ENCODE measurements at regions not wholly inside any gene's neighbourhood (a gene's known extent, or its start where the extent isn't known, plus 50 kb on each side); places are given as distances from the start of the nearest gene placed in this dataset.

- TF ChIP-seq ZNF20 (CRISPR knock-in tag; IDR thresholded peaks at IDR 0.05) (no peak), SYNCRIP (IDR thresholded peaks at IDR 0.05; ENCODE audit: insufficient read depth, low read depth, low read length) (no peak), ZNF292 (CRISPR knock-in tag; IDR thresholded peaks at IDR 0.05; ENCODE audit: borderline replicate concordance, low read depth) (no peak), ATF1 (CRISPR knock-in tag; IDR thresholded peaks at IDR 0.05) (no peak), HOMEZ (CRISPR knock-in tag; IDR thresholded peaks at IDR 0.05; ENCODE audit: low read depth) (0 out of 2 replicates have a peak, but pooled peaks have one; percentile 39), NFYC (CRISPR knock-in tag; IDR thresholded peaks at IDR 0.05) (no peak), EP300 (IDR thresholded peaks at IDR 0.05; ENCODE audit: low read depth in 2 of 2, low read length in 2 of 2) (no peak), EP300 (CRISPR knock-in tag; IDR thresholded peaks at IDR 0.05; ENCODE audit: borderline replicate concordance) (no peak), KAT7 (CRISPR knock-in tag; IDR thresholded peaks at IDR 0.05; ENCODE audit: borderline replicate concordance) (no peak), NBN (conservative IDR thresholded peaks at IDR 0.05) (no peak), ZFAT (CRISPR knock-in tag; conservative IDR thresholded peaks at IDR 0.05) (no peak), KDM5A (IDR thresholded peaks at IDR 0.05; ENCODE audit: borderline replicate concordance, low read length) (no peak), TERF1 (CRISPR knock-in tag; IDR thresholded peaks at IDR 0.05) (no peak), FIP1L1 (IDR thresholded peaks at IDR 0.05; ENCODE audit: borderline replicate concordance, insufficient read depth, low read depth, low read length) (no peak), RFXAP (CRISPR knock-in tag; IDR thresholded peaks at IDR 0.05; ENCODE audit: borderline replicate concordance) (no peak), NFE2L1 (CRISPR knock-in tag; IDR thresholded peaks at IDR 0.05; ENCODE audit: borderline replicate concordance) (no peak), TCF7L2 (IDR thresholded peaks at IDR 0.05; ENCODE audit: low read depth, low read length) (no peak), NFE2 (CRISPR knock-in tag; IDR thresholded peaks at IDR 0.05) (no peak), ZMAT3 (CRISPR knock-in tag; conservative IDR thresholded peaks at IDR 0.05) (no peak), ZNF839 (CRISPR knock-in tag; IDR thresholded peaks at IDR 0.05; ENCODE audit: borderline replicate concordance) (no peak), SRSF1 (optimal IDR thresholded peaks at IDR 0.05; ENCODE audit: low read depth, low read length) (no peak), SMARCE1 (IDR thresholded peaks at IDR 0.05; ENCODE audit: borderline replicate concordance) (no peak), NFATC3 (CRISPR knock-in tag; IDR thresholded peaks at IDR 0.05) (no peak), PAXIP1 (CRISPR knock-in tag; conservative IDR thresholded peaks at IDR 0.05) (no peak), ZNF589 (CRISPR knock-in tag; conservative IDR thresholded peaks at IDR 0.05) (no peak), CENPX (CRISPR knock-in tag; IDR thresholded peaks at IDR 0.05) (no peak), ZNF782 (CRISPR knock-in tag; IDR thresholded peaks at IDR 0.05; ENCODE audit: borderline replicate concordance) (no peak)
These were observed 112.6 kb upstream of the RALGAPA2 start (continued) for GRCh38 chr20:20824924-20825584.
